Heart left ventricle (tissue), 16 donors: ENCODE measurements at regions not wholly inside any gene's neighbourhood (a gene's known extent, or its start where the extent isn't known, plus 50 kb on each side); places are given as distances from the start of the nearest gene placed in this dataset.

Source experiments
- ATAC-seq, 4 donors: fragments of 200-7000 bp; cut with Tn5 transposase; one replicate each; pipeline ENCODE4 v1.9.1; 2020 to 2022; ENCODE audit warnings: moderate library complexity in 4 of 4, mild to moderate bottlenecking in 3 of 4, moderate number of reproducible peaks in 1 of 4
- DNase-seq, 5 donors: peaks; one replicate each; pipeline ENCODE4 v3.0.0-alpha.2; 2020
- H3K27ac ChIP-seq, 12 donors: fragments of 200-600 bp; sonication (generic) in 4 of 12; one replicate each; pipeline versions ENCODE4 v1.5.0 to v1.8.0; 2016 to 2022; ENCODE audit warnings: mild to moderate bottlenecking in 2 of 12
- H3K27me3 ChIP-seq, 9 donors: fragments of 200-600 bp; sonication (generic) in 2 of 9; one replicate each; pipeline versions ENCODE4 v1.5.1 to v1.8.0; 2016 to 2022; ENCODE audit warnings: mild to moderate bottlenecking in 3 of 9
- H3K36me3 ChIP-seq, 9 donors: fragments of 200-600 bp; sonication (generic) in 2 of 9; one replicate each; pipeline versions ENCODE4 v1.5.0 to v1.8.0; 2018 to 2022; ENCODE audit warnings: mild to moderate bottlenecking in 2 of 9
- H3K4me1 ChIP-seq, 12 donors: fragments of 200-600 bp; sonication (generic) in 4 of 12; one replicate each; pipeline versions ENCODE4 v1.5.0 to v1.8.0; 2016 to 2022; ENCODE audit warnings: mild to moderate bottlenecking in 3 of 12
- H3K4me3 ChIP-seq, 12 donors: fragments of 200-600 bp; sonication (generic) in 4 of 12; one replicate each; pipeline versions ENCODE4 v1.5.0 to v1.8.0; 2017 to 2022; ENCODE audit warnings: mild to moderate bottlenecking in 9 of 12, moderate library complexity in 4 of 12
- H3K9me3 ChIP-seq, 12 donors: fragments of 200-600 bp; sonication (generic) in 4 of 12; one replicate each; pipeline versions ENCODE4 v1.5.0 to v1.8.0; 2016 to 2022; ENCODE audit warnings: mild to moderate bottlenecking in 1 of 12
- POLR2A ChIP-seq, 2 donors: fragments of 450-650 bp; IDR thresholded peaks; one replicate each; pipeline ENCODE4 v1.6.1; 2017; ENCODE audit warnings: antibody characterized with exemption in 2 of 2, mild to moderate bottlenecking in 2 of 2, moderate library complexity in 2 of 2
- WGBS, 4 donors: extraction: QIAGEN DNeasy Blood & Tissue Kit in 2 of 4; methylation state at CpG; one replicate each; pipeline versions ENCODE4 v1.1.5 to v1.1.7; 2013 to 2018; 5-methylcytosine and 5-hydroxymethylcytosine counted together
- intact Hi-C, 10 donors: fragments of 100-400 bp; cut with DNase I; formaldehyde crosslinking; loops; one replicate each; pipeline versions ENCODE4 v1.11.1 to v1.14.2; 2022
- TF ChIP-seq, protein P1 (sequence below), 12 donors: fragments of 200-600 bp; sonication (generic) in 4 of 12; IDR thresholded peaks; one replicate each; pipeline versions ENCODE4 v1.5.0 to v1.8.0; 2018 to 2022; ENCODE audit warnings: antibody characterized with exemption in 12 of 12, mild to moderate bottlenecking in 5 of 12
- donor health status: ischemic (EF 13 %, LVEDD 7.1; RV severe dilation, severe dysfunction).
- donor health status: healthy with polysubstance abuse.
- donor health status: DM: no; HTN: yes; CAD: no.
- donor health status: DM: no; HTN: no; CAD: no.
- donor health status: ischemic (EF 25% LVEDD 6.9; RV normal size, moderate dysfunction).
- donor health status: ischemic (EF 25% LVEDD 5.7; RV mildly dilated, moderate dysfunction).
- donor health status: healthy.
- donor health status: DM: yes; HTN: yes; CAD: no.
- donor health status: ischemic (EF 35%, LVEDD 5.7; RV mildly dilated, moderate dysfunction).
- donor health status: nonischemic (EF 11% LVEDD 7.7; RV severe dilation, severe dysfunction).
- donor health status: DM: yes; HTN: yes; CAD: no.
- donor health status: PGD.
- donor health status: ischemic (EF 29% LVEDD 5.4; RV normal size, mild dysfunction).
- donor health status: nonischemic (EF 23%, LVEDD 6.1; RV moderate dilation, normal function).

GRCh38 chr20:58566981-58567380 is 51.8 kb upstream of the APCDD1L start:
- DNase-seq, result no peak
- TF ChIP-seq, protein P1, sequence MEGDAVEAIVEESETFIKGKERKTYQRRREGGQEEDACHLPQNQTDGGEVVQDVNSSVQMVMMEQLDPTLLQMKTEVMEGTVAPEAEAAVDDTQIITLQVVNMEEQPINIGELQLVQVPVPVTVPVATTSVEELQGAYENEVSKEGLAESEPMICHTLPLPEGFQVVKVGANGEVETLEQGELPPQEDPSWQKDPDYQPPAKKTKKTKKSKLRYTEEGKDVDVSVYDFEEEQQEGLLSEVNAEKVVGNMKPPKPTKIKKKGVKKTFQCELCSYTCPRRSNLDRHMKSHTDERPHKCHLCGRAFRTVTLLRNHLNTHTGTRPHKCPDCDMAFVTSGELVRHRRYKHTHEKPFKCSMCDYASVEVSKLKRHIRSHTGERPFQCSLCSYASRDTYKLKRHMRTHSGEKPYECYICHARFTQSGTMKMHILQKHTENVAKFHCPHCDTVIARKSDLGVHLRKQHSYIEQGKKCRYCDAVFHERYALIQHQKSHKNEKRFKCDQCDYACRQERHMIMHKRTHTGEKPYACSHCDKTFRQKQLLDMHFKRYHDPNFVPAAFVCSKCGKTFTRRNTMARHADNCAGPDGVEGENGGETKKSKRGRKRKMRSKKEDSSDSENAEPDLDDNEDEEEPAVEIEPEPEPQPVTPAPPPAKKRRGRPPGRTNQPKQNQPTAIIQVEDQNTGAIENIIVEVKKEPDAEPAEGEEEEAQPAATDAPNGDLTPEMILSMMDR (IDR thresholded peaks at IDR 0.05), result no peak
- TF ChIP-seq POLR2A (IDR thresholded peaks at IDR 0.05), result no peak
- H3K4me1 ChIP-seq, result peaks cover 0 to 10% (median 0%) of the 10 kb centered on the region in 12 donors
- H3K4me3 ChIP-seq, result no peak overlapping the region
- intact Hi-C loops, result no loop called here
- H3K36me3 ChIP-seq, result no peaks in the 10 kb centered on the region
- no peak overlapping the region for H3K27ac ChIP-seq
- 58 to 79% (median 67%) methylated on average over 6 of the region's 6 CpGs for WGBS, 4 donors
- H3K9me3 ChIP-seq, result peaks cover 0 to 10% (median 0%) of the 10 kb centered on the region in 12 donors
- no peak for ATAC-seq
- H3K27me3 ChIP-seq, result peaks cover 0 to 6% (median 0%) of the 10 kb centered on the region in 9 donors

GRCh38 chr20:58565461-58566175 is 50.4 kb upstream of the APCDD1L start:
- peaks cover 0 to 10% (median 0%) of the 10 kb centered on the region in 12 donors for H3K9me3 ChIP-seq
- DNase-seq (no peak), ATAC-seq (no peak)
- peaks cover 0 to 6% (median 0%) of the 10 kb centered on the region in 9 donors for H3K27me3 ChIP-seq
- no peak overlapping the region for H3K4me3 ChIP-seq
- intact Hi-C loops, result no loop called here
- H3K27ac ChIP-seq, result no peak overlapping the region
- TF ChIP-seq, protein P1 (IDR thresholded peaks at IDR 0.05), result no peak
- no peak for TF ChIP-seq POLR2A (IDR thresholded peaks at IDR 0.05)
- 85 to 94% (median 91%) methylated on average over 12 to 13 of the region's 13 CpGs for WGBS, 4 donors
- peaks cover 0 to 7% (median 0%) of the 10 kb centered on the region in 12 donors for H3K4me1 ChIP-seq
- no peaks in the 10 kb centered on the region for H3K36me3 ChIP-seq
